H1 (cell line): ENCODE measurements at regions not wholly inside any gene's neighbourhood (a gene's known extent, or its start where the extent isn't known, plus 50 kb on each side); places are given as distances from the start of the nearest gene placed in this dataset.

ENCODE experiments used
- CREB1 ChIP-seq: IDR thresholded peaks from 2 replicates; pipeline ENCODE4 v1.6.1; 2012; ENCODE audit warnings: inconsistent platforms
- SIX5 ChIP-seq: IDR thresholded peaks from 2 replicates; pipeline ENCODE4 v1.6.1; 2011; ENCODE audit warnings: mild to moderate bottlenecking, low read depth, low read length
- SRF ChIP-seq: IDR thresholded peaks from 2 replicates; pipeline ENCODE4 v1.6.1; 2011; ENCODE audit warnings: mild to moderate bottlenecking, low read depth, low read length, moderate library complexity
- TF ChIP-seq, protein P1 (sequence below): IDR thresholded peaks from 2 replicates; pipeline ENCODE4 v1.6.1; 2011; ENCODE audit warnings: low read length, improper control_type of control experiment

DNA sequence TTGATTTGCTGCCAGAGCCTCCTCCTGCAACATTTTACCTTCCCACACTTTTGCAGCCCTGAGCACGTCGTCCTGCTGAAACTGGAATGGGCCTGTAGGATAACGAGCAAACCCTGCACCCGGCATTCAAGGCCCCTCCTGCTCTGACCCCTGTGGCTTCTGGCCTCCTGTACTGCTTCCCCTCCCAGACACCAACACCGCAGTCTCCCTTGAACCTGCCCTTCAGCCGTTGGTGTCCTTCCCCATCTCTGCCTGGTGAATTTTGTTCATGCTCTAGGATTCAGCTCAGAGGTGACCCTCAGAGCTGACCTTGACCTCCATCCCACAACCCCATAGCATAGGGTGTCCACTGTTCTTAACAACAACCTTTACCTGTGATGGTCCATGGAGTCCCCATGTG lies 535.1 kb downstream of the MATN1 start (continued):
- no peak for TF ChIP-seq CREB1
- TF ChIP-seq SIX5, result no peak
- TF ChIP-seq SRF, result no peak
- TF ChIP-seq, protein P1, sequence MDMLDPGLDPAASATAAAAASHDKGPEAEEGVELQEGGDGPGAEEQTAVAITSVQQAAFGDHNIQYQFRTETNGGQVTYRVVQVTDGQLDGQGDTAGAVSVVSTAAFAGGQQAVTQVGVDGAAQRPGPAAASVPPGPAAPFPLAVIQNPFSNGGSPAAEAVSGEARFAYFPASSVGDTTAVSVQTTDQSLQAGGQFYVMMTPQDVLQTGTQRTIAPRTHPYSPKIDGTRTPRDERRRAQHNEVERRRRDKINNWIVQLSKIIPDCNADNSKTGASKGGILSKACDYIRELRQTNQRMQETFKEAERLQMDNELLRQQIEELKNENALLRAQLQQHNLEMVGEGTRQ, result no peak
